SK-N-MC (cell line): ENCODE measurements at regions not wholly inside any gene's neighbourhood (a gene's known extent, or its start where the extent isn't known, plus 50 kb on each side); places are given as distances from the start of the nearest gene placed in this dataset.

Experiments
- DNase-seq: peaks from one replicate; pipeline ENCODE4 v3.0.0-alpha.2; 2011; ENCODE audit warnings: low read depth, low spot score
- H3K27ac ChIP-seq: fragments of 200-600 bp; sonication (generic); 2 replicates; pipeline ENCODE4 v1.5.1; 2016; ENCODE audit warnings: mixed run types
- H3K36me3 ChIP-seq: fragments of 200-600 bp; sonication (generic); 2 replicates; pipeline ENCODE4 v1.6.1; 2017; ENCODE audit warnings: antibody characterized with exemption, low read length, mixed read lengths; ENCODE audit not compliant: insufficient read depth
- H3K4me3 ChIP-seq: fragments of 200-600 bp; sonication (generic); 2 replicates; pipeline ENCODE4 v1.5.1; 2016
- H3K9ac ChIP-seq: fragments of 200-600 bp; sonication (generic); 2 replicates; pipeline ENCODE4 v1.8.0; 2017; ENCODE audit warnings: mixed run types, mixed read lengths; ENCODE audit not compliant: insufficient read length
- H3K9me3 ChIP-seq: fragments of 200-600 bp; sonication (generic); 2 replicates; pipeline ENCODE4 v1.6.1; 2017; ENCODE audit warnings: low read depth, mild to moderate bottlenecking, antibody characterized with exemption, low read length, moderate library complexity, mixed read lengths
- EZH2 ChIP-seq: fragments of 200-600 bp; sonication (generic); IDR thresholded peaks from one replicate; pipeline ENCODE4 v1.6.1; 2017; ENCODE audit warnings: antibody characterized with exemption
- FOXP2 ChIP-seq: optimal IDR thresholded peaks from 2 replicates; pipeline ENCODE3; 2011; ENCODE audit warnings: mild to moderate bottlenecking, moderate library complexity; ENCODE audit not compliant: insufficient read depth; ENCODE audit errors: extremely low read length, control extremely low read depth
- POLR2AphosphoS5 ChIP-seq: IDR thresholded peaks from 2 replicates; pipeline ENCODE4 v1.6.1; 2012; ENCODE audit warnings: mild to moderate bottlenecking, low read depth, low read length, borderline replicate concordance

DNA sequence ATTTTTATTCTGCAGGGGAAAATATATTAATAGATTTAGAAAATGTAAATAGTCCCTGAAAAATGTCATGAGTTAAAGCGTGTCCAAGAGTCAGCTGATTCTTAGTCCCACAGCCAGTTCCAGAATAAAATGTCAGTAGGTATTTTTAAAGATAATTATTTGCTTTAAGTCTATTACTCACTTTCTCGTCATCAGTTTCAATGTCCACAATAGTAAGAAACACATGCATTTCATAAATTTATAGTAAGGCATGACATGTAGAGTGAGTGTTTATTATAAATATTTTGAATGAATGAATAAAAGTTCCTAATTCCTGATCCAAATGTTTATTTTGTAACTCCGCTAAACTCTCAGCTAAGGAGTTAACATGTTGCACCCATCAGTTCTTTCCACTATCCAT is 1044.0 kb upstream of the PIK3C3 start:
- Histone ChIP-seq H3K9me3 (no peaks in the 10 kb centered on the region), H3K9ac (no peak overlapping the region), H3K36me3 (no peaks in the 10 kb centered on the region), H3K4me3 (no peak overlapping the region), H3K27ac (no peak overlapping the region)
- TF ChIP-seq POLR2AphosphoS5 (no peak), EZH2 (no peak), FOXP2 (no peak)
- DNase-seq = no peak

DNA sequence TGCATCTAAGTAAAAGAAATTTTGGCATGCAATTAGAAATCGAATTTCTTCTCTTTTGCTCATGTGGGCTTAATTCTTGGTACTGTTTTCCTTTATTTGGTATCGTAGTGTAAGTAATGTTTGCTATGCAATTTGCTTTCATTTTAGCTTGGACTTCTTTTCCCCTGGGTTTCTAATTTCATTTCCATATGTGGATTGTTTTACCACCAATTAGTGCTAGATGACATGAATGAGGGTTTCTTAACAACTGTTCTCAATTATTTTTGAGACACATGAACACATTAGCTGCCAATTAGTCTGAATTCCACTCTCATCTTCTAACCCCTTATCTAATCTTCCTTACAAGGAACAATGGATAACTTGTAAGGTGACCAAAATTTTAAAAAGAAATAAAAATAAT is 1047.2 kb upstream of the PIK3C3 start:
- no peak overlapping the region for H3K9ac ChIP-seq
- no peak overlapping the region for H3K4me3 ChIP-seq
- DNase-seq = no peak
- no peak overlapping the region for H3K27ac ChIP-seq
- no peaks in the 10 kb centered on the region for H3K36me3 ChIP-seq
- no peaks in the 10 kb centered on the region for H3K9me3 ChIP-seq
- TF ChIP-seq FOXP2 (no peak), POLR2AphosphoS5 (no peak), EZH2 (no peak)

DNA sequence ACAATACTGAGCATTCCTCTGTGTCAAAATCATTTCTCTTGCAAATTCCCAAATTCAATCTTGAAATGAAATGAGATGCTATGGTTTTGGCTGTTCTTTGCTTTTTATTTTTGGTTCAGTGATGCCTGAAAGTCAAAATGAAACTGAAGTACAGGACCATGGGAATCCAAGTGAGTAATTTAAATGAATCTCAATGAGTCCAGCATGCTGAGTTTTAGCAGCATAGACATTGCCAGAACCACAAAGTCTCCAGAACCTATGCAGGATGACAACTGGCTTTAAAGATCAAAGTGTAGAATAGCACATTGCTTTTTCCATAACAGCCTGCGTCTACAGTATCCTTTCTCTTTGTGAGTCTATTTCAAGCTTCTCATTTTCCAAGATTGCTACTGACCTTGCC is 1050.7 kb upstream of the PIK3C3 start:
- Histone ChIP-seq H3K27ac (no peak overlapping the region), H3K9me3 (no peaks in the 10 kb centered on the region), H3K4me3 (no peak overlapping the region), H3K36me3 (no peaks in the 10 kb centered on the region), H3K9ac (no peak overlapping the region)
- TF ChIP-seq EZH2 (no peak), POLR2AphosphoS5 (no peak), FOXP2 (no peak)
- DNase-seq = no peak

DNA sequence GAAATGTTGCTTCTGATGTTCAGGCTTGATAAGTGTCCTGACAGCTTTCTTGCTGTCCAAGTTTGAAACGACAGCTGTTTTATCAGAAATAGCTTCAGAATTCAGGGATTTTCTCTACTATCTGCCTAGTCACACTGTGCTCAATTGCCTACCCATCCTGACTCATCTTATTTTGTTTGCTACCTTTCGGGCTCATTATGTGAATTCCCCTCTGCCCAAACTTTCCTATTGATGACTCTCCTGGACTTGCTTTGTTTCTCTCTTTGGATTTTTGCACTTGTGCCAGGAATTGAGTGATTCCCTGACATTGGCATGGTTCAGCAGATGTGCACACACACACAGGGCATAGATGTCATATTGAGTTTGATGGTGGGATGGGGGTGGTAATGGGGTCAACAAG is 1052.6 kb upstream of the PIK3C3 start:
- no peak overlapping the region for H3K27ac ChIP-seq
- no peaks in the 10 kb centered on the region for H3K36me3 ChIP-seq
- no peaks in the 10 kb centered on the region for H3K9me3 ChIP-seq
- H3K4me3 ChIP-seq = no peak overlapping the region
- no peak overlapping the region for H3K9ac ChIP-seq
- no peak for TF ChIP-seq EZH2
- TF ChIP-seq POLR2AphosphoS5 = no peak
- TF ChIP-seq FOXP2 = no peak
- no peak for DNase-seq

DNA sequence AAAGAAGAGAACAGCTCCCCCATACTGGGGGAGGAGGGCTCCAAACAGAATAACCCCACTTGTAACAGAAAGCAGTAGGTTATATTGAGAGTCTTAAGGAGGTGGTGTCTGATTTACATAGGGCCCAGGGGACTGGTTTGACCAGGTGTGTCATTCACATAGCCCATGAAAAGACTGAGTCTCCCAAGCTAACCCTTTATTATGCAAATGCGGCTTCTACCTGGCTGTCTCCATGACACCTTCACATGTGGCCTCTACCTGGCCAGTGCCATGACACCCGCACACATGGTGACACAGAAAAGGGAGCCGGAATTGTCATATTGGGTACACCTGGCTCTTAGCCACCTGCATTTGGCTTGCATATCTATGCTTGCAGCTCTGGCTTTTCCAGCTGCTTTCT is 1057.2 kb upstream of the PIK3C3 start:
- H3K9me3 ChIP-seq = no peaks in the 10 kb centered on the region
- no peak overlapping the region for H3K4me3 ChIP-seq
- DNase-seq = no peak
- no peak overlapping the region for H3K27ac ChIP-seq
- no peak overlapping the region for H3K9ac ChIP-seq
- TF ChIP-seq FOXP2 (no peak), EZH2 (no peak), POLR2AphosphoS5 (no peak)
- no peaks in the 10 kb centered on the region for H3K36me3 ChIP-seq

DNA sequence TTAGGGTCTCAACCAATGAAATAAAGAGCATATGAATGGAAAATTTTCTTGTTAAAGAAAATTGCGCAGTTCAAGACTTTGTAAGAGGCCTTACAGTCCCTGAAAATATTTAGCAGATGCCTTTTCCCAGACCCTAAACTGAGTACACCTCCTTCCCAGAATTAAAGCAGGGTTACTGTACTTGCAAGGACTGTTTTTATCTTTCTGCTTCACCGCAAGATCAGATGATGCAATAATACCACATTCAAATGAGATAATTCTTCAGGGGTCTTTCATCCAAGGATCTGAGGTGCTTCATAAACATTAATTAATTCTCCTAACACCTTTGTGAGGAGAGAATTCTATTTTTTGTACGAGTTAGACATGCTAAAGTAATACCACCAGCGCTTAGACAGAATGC is 1071.8 kb upstream of the PIK3C3 start:
- TF ChIP-seq FOXP2 (no peak), EZH2 (no peak), POLR2AphosphoS5 (no peak)
- H3K9ac ChIP-seq = no peak overlapping the region
- H3K9me3 ChIP-seq = no peaks in the 10 kb centered on the region
- H3K36me3 ChIP-seq = no peaks in the 10 kb centered on the region
- DNase-seq = no peak
- H3K4me3 ChIP-seq = no peak overlapping the region
- H3K27ac ChIP-seq = no peak overlapping the region

DNA sequence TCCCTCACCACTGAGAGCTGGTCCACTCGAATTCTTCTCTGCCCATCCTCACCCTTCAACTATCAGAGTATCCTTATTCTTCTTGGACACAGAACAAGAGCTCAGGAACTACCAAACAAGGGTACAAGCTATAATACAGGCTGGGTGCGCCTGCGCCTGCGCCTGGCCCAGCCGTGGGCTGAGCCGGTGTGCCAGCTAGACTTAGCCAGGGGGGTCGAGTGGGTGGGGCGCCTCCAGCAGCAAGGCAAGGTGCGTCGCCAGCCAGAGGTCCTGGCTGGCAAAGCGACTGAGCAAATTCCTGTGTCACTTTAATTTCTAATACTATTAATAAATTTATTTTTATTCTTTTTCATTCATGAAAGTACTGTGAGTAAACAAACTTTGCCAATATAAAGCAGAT is 1072.6 kb upstream of the PIK3C3 start:
- H3K9ac ChIP-seq = no peak overlapping the region
- no peak overlapping the region for H3K4me3 ChIP-seq
- no peak for DNase-seq
- H3K27ac ChIP-seq = no peak overlapping the region
- no peaks in the 10 kb centered on the region for H3K36me3 ChIP-seq
- no peaks in the 10 kb centered on the region for H3K9me3 ChIP-seq
- TF ChIP-seq EZH2 (no peak), FOXP2 (no peak)

DNA sequence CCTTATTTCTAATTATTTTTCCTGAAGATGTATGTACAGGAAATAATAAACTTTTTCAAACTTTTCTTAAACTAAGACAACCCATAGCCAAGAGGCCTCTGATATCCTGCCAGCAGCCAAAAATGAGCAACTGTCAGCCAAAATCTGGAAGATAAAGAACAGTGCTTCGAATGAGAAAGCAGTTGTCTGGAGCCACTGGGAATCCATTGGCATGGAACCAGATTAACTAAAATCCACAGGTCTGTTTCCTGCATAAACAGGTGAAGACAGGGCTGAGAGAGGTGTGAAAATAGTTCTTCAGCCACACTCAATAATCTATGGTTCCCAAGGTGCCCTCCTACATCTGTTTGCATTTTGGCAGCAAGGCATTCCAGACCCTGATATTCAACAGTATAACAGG is 1076.7 kb upstream of the PIK3C3 start:
- Histone ChIP-seq H3K36me3 (no peaks in the 10 kb centered on the region), H3K27ac (no peak overlapping the region), H3K9ac (no peak overlapping the region), H3K9me3 (no peaks in the 10 kb centered on the region), H3K4me3 (no peak overlapping the region)
- DNase-seq = no peak
- TF ChIP-seq FOXP2 (no peak), EZH2 (no peak), POLR2AphosphoS5 (no peak)

DNA sequence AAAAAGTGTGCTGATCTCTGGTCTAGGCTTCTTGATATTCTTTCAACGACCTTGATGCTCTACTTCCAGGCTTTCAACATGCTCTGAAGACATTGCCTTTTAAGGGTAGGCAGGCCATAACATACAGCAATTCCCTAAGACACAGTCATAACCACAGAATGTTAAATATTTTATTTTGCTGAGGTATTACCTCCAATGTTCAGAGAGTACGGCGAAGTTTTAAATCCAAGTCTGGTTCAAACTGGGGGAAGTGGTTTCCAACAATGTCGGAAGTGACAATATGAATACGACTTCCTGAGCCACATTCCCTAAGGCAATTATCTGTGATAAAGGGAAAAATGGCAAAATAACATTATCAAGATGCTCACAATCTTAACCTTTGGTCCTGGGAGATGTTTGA is 1077.9 kb upstream of the PIK3C3 start:
- no peaks in the 10 kb centered on the region for H3K36me3 ChIP-seq
- no peak overlapping the region for H3K27ac ChIP-seq
- H3K9me3 ChIP-seq = no peaks in the 10 kb centered on the region
- H3K9ac ChIP-seq = no peak overlapping the region
- no peak overlapping the region for H3K4me3 ChIP-seq
- TF ChIP-seq POLR2AphosphoS5 (no peak), EZH2 (no peak), FOXP2 (no peak)
- DNase-seq = peak; percentile 40
